ENCODE measurements at regions not wholly inside any gene's neighbourhood (a gene's known extent, or its start where the extent isn't known, plus 50 kb on each side); places are given as distances from the start of the nearest gene placed in this dataset.

DNA sequence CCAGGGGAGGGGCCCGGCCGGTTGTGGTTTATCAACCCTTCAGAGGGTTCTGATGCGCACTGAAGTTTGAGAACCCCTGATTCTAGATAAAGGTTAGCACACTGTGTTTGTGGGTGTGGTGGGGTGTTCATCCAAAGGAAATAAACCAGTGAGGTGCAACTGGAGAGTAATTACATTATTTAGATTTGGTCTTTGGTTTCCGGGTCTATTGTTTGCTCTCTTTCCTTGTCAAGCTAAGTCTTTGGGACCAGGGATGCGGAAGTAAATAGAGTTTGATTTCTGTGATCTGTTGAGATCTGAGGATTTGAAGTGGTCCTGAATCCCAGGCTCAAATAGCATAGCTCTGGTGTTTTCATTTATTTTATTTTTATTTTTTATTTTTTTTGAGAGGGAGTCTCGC lies 50.5 kb upstream of the CLMP start:
- H3K79me2 ChIP-seq (replicated peaks; ENCODE audit: insufficient read depth): no peaks in the 10 kb centered on the region
- no peak overlapping the region for H3K27ac ChIP-seq (ENCODE audit: low read depth)
- TF ChIP-seq POLR2AphosphoS5 (IDR thresholded peaks at IDR 0.05; ENCODE audit: low read depth) (no peak), EZH2phosphoT487 (IDR thresholded peaks at IDR 0.05; ENCODE audit: unreplicated experiment) (no peak), JUNB (IDR thresholded peaks at IDR 0.05; ENCODE audit: unreplicated experiment) (no peak), ZNF331 (CRISPR knock-in tag; IDR thresholded peaks at IDR 0.05; ENCODE audit: low read depth) (no peak), STAT1 (IDR thresholded peaks at IDR 0.05; ENCODE audit: unreplicated experiment) (no peak), ZNF114 (CRISPR knock-in tag; IDR thresholded peaks at IDR 0.05) (no peak), NANOG (IDR thresholded peaks at IDR 0.05; ENCODE audit: borderline replicate concordance) (no peak), EZH2 (IDR thresholded peaks at IDR 0.05; ENCODE audit: low read depth, unreplicated experiment) (no peak), CREB1 (CRISPR knock-in tag; IDR thresholded peaks at IDR 0.05; ENCODE audit: low read depth) (no peak)
- TF ChIP-seq, protein P1, sequence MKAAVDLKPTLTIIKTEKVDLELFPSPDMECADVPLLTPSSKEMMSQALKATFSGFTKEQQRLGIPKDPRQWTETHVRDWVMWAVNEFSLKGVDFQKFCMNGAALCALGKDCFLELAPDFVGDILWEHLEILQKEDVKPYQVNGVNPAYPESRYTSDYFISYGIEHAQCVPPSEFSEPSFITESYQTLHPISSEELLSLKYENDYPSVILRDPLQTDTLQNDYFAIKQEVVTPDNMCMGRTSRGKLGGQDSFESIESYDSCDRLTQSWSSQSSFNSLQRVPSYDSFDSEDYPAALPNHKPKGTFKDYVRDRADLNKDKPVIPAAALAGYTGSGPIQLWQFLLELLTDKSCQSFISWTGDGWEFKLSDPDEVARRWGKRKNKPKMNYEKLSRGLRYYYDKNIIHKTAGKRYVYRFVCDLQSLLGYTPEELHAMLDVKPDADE (IDR thresholded peaks at IDR 0.05): no peak
- TF ChIP-seq, protein P2, sequence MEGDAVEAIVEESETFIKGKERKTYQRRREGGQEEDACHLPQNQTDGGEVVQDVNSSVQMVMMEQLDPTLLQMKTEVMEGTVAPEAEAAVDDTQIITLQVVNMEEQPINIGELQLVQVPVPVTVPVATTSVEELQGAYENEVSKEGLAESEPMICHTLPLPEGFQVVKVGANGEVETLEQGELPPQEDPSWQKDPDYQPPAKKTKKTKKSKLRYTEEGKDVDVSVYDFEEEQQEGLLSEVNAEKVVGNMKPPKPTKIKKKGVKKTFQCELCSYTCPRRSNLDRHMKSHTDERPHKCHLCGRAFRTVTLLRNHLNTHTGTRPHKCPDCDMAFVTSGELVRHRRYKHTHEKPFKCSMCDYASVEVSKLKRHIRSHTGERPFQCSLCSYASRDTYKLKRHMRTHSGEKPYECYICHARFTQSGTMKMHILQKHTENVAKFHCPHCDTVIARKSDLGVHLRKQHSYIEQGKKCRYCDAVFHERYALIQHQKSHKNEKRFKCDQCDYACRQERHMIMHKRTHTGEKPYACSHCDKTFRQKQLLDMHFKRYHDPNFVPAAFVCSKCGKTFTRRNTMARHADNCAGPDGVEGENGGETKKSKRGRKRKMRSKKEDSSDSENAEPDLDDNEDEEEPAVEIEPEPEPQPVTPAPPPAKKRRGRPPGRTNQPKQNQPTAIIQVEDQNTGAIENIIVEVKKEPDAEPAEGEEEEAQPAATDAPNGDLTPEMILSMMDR (conservative IDR thresholded peaks at IDR 0.05; ENCODE audit: low read depth in 2 of 2): no peak
- TF ChIP-seq, protein P3, sequence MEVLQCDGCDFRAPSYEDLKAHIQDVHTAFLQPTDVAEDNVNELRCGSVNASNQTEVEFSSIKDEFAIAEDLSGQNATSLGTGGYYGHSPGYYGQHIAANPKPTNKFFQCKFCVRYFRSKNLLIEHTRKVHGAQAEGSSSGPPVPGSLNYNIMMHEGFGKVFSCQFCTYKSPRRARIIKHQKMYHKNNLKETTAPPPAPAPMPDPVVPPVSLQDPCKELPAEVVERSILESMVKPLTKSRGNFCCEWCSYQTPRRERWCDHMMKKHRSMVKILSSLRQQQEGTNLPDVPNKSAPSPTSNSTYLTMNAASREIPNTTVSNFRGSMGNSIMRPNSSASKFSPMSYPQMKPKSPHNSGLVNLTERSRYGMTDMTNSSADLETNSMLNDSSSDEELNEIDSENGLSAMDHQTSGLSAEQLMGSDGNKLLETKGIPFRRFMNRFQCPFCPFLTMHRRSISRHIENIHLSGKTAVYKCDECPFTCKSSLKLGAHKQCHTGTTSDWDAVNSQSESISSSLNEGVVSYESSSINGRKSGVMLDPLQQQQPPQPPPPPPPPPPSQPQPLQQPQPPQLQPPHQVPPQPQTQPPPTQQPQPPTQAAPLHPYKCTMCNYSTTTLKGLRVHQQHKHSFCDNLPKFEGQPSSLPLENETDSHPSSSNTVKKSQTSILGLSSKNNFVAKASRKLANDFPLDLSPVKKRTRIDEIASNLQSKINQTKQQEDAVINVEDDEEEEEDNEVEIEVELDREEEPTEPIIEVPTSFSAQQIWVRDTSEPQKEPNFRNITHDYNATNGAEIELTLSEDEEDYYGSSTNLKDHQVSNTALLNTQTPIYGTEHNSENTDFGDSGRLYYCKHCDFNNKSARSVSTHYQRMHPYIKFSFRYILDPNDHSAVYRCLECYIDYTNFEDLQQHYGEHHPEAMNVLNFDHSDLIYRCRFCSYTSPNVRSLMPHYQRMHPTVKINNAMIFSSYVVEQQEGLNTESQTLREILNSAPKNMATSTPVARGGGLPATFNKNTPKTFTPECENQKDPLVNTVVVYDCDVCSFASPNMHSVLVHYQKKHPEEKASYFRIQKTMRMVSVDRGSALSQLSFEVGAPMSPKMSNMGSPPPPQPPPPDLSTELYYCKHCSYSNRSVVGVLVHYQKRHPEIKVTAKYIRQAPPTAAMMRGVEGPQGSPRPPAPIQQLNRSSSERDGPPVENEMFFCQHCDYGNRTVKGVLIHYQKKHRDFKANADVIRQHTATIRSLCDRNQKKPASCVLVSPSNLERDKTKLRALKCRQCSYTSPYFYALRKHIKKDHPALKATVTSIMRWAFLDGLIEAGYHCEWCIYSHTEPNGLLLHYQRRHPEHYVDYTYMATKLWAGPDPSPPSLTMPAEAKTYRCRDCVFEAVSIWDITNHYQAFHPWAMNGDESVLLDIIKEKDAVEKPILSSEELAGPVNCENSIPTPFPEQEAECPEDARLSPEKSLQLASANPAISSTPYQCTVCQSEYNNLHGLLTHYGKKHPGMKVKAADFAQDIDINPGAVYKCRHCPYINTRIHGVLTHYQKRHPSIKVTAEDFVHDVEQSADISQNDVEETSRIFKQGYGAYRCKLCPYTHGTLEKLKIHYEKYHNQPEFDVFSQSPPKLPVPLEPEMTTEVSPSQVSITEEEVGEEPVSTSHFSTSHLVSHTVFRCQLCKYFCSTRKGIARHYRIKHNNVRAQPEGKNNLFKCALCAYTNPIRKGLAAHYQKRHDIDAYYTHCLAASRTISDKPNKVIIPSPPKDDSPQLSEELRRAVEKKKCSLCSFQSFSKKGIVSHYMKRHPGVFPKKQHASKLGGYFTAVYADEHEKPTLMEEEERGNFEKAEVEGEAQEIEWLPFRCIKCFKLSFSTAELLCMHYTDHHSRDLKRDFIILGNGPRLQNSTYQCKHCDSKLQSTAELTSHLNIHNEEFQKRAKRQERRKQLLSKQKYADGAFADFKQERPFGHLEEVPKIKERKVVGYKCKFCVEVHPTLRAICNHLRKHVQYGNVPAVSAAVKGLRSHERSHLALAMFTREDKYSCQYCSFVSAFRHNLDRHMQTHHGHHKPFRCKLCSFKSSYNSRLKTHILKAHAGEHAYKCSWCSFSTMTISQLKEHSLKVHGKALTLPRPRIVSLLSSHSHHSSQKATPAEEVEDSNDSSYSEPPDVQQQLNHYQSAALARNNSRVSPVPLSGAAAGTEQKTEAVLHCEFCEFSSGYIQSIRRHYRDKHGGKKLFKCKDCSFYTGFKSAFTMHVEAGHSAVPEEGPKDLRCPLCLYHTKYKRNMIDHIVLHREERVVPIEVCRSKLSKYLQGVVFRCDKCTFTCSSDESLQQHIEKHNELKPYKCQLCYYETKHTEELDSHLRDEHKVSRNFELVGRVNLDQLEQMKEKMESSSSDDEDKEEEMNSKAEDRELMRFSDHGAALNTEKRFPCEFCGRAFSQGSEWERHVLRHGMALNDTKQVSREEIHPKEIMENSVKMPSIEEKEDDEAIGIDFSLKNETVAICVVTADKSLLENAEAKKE (CRISPR knock-in tag; IDR thresholded peaks at IDR 0.05): no peak
- TF ChIP-seq, protein P4, sequence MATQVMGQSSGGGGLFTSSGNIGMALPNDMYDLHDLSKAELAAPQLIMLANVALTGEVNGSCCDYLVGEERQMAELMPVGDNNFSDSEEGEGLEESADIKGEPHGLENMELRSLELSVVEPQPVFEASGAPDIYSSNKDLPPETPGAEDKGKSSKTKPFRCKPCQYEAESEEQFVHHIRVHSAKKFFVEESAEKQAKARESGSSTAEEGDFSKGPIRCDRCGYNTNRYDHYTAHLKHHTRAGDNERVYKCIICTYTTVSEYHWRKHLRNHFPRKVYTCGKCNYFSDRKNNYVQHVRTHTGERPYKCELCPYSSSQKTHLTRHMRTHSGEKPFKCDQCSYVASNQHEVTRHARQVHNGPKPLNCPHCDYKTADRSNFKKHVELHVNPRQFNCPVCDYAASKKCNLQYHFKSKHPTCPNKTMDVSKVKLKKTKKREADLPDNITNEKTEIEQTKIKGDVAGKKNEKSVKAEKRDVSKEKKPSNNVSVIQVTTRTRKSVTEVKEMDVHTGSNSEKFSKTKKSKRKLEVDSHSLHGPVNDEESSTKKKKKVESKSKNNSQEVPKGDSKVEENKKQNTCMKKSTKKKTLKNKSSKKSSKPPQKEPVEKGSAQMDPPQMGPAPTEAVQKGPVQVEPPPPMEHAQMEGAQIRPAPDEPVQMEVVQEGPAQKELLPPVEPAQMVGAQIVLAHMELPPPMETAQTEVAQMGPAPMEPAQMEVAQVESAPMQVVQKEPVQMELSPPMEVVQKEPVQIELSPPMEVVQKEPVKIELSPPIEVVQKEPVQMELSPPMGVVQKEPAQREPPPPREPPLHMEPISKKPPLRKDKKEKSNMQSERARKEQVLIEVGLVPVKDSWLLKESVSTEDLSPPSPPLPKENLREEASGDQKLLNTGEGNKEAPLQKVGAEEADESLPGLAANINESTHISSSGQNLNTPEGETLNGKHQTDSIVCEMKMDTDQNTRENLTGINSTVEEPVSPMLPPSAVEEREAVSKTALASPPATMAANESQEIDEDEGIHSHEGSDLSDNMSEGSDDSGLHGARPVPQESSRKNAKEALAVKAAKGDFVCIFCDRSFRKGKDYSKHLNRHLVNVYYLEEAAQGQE (IDR thresholded peaks at IDR 0.05; ENCODE audit: unreplicated experiment): no peak
- H3K4me1 Mint-ChIP-seq: peaks cover 21% of the 10 kb centered on the region
- H2AFZ ChIP-seq: no peak overlapping the region
- no peak overlapping the region for H3K27ac Mint-ChIP-seq
- H3K27me3 Mint-ChIP-seq (ENCODE audit: insufficient read depth, low read depth, poor library complexity): peaks cover 6% of the 10 kb centered on the region
- H3K27me3 ChIP-seq (ENCODE audit: insufficient read depth): no peaks in the 10 kb centered on the region
- peaks cover 20% of the 10 kb centered on the region for H3K4me1 ChIP-seq (ENCODE audit: insufficient read depth)
- H4K20me1 ChIP-seq (replicated peaks; ENCODE audit: insufficient read depth): no peaks in the 10 kb centered on the region
- no peak overlapping the region for H3K4me3 ChIP-seq
- H3K36me3 Mint-ChIP-seq (ENCODE audit: low read depth): no peaks in the 10 kb centered on the region
- H3K9me3 Mint-ChIP-seq: no peaks in the 10 kb centered on the region
- no peaks in the 10 kb centered on the region for H3F3A ChIP-seq (replicated peaks; ENCODE audit: low read depth)
- H3K9me2 ChIP-seq (ENCODE audit: insufficient read depth): no peaks in the 10 kb centered on the region
- no peaks in the 10 kb centered on the region for H3K36me3 ChIP-seq (ENCODE audit: insufficient read depth)
- H3K4me3 Mint-ChIP-seq: no peak overlapping the region
- DNase-seq (ENCODE audit: low spot score) (no peak), ATAC-seq (no peak)
- no peak overlapping the region for H3K4me2 ChIP-seq
